Thymus (tissue), 11 donors: ENCODE measurements at regions not wholly inside any gene's neighbourhood (a gene's known extent, or its start where the extent isn't known, plus 50 kb on each side); places are given as distances from the start of the nearest gene placed in this dataset.

ENCODE experiments used
- DNase-seq, 9 donors: peaks; one replicate each; pipeline ENCODE4 v3.0.0-alpha.2; 2013; ENCODE audit warnings: low spot score in 9 of 9, low read depth in 6 of 9, missing footprints in 1 of 9
- H3K27ac ChIP-seq, 2 donors: one replicate each; pipeline ENCODE4 v1.5.1; 2013; ENCODE audit warnings: control low read depth in 1 of 2, low read depth in 1 of 2, low read length in 1 of 2, mild to moderate bottlenecking in 1 of 2, moderate library complexity in 1 of 2
- H3K27me3 ChIP-seq, 2 donors: one replicate each; pipeline ENCODE4 v1.5.1; 2013; ENCODE audit warnings: low read length in 1 of 2; ENCODE audit not compliant: control insufficient read depth in 2 of 2, insufficient read depth in 1 of 2
- H3K36me3 ChIP-seq, 2 donors: one replicate each; pipeline ENCODE4 v1.5.1; 2013; ENCODE audit warnings: low read length in 1 of 2, mild to moderate bottlenecking in 1 of 2, moderate library complexity in 1 of 2; ENCODE audit not compliant: control insufficient read depth in 2 of 2, insufficient read depth in 2 of 2
- H3K4me1 ChIP-seq, 2 donors: one replicate each; pipeline ENCODE4 v1.5.1; 2013; ENCODE audit warnings: low read length in 2 of 2; ENCODE audit not compliant: control insufficient read depth in 2 of 2, insufficient read depth in 2 of 2
- H3K4me3 ChIP-seq, 2 donors: one replicate each; pipeline ENCODE4 v1.5.1; 2013; ENCODE audit warnings: low read length in 2 of 2, control low read depth in 1 of 2, mild to moderate bottlenecking in 1 of 2
- H3K9me3 ChIP-seq, 2 donors: one replicate each; pipeline ENCODE4 v1.5.1; 2013; ENCODE audit warnings: low read length in 1 of 2, mild to moderate bottlenecking in 1 of 2; ENCODE audit not compliant: control insufficient read depth in 2 of 2, insufficient read depth in 1 of 2
- WGBS: extraction: QIAGEN DNeasy Blood & Tissue Kit; methylation state at CpG from one replicate; pipeline ENCODE4 v1.1.7; 2013; 5-methylcytosine and 5-hydroxymethylcytosine counted together
- donor health status: healthy.

- H3K9me3 ChIP-seq: no peaks in the 10 kb centered on the region
- no peak overlapping the region for H3K27ac ChIP-seq
- no peaks in the 10 kb centered on the region for H3K36me3 ChIP-seq
- H3K4me1 ChIP-seq: no peaks in the 10 kb centered on the region
- no peak for DNase-seq
- no peak overlapping the region for H3K4me3 ChIP-seq
- H3K27me3 ChIP-seq: no peaks in the 10 kb centered on the region
- 84% methylated on average over 1 of the region's 1 CpG for WGBS
Measured at GRCh38 chr4:148514041-148514440, 71.8 kb upstream of the NR3C2 start.

DNA sequence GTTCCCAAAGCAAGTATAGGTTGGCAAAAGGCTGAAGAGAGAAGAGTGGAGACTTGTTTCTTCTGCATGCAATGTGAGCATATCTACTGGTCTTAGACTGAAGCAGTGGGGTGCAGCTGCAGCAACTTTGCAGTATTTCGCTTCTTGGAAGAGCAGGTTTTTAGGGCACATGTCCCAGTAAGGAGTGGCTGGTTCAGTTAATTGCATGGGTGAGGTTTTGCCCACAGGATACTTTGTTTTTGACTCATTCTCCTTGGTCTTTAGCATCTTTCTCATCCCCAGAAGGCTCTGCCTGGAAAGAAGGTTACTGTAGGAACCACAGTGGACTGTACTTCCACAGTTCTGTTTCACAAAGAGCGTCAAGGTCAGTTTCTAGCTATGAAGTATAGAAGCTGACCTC, 68.0 kb upstream of the NR3C2 start:
- Histone ChIP-seq H3K27ac (no peak overlapping the region), H3K36me3 (no peaks in the 10 kb centered on the region), H3K4me3 (no peak overlapping the region), H3K4me1 (no peaks in the 10 kb centered on the region), H3K9me3 (no peaks in the 10 kb centered on the region), H3K27me3 (no peaks in the 10 kb centered on the region)
- WGBS: 96% methylated on average over 2 of the region's 2 CpGs
- DNase-seq: no peak

- H3K27me3 ChIP-seq: no peaks in the 10 kb centered on the region
- WGBS: 88% methylated on average over 1 of the region's 1 CpG
Measured at GRCh38 chr4:148503681-148504080, 61.5 kb upstream of the NR3C2 start.

GRCh38 chr4:148497258-148497657, 55.0 kb upstream of the NR3C2 start:
- Histone ChIP-seq H3K4me1 (no peaks in the 10 kb centered on the region), H3K9me3 (peaks cover 0 to 4% of the 10 kb centered on the region in 2 donors), H3K27ac (no peak overlapping the region), H3K27me3 (no peaks in the 10 kb centered on the region), H3K4me3 (no peak overlapping the region), H3K36me3 (no peaks in the 10 kb centered on the region)
- 91% methylated on average over 2 of the region's 2 CpGs for WGBS
- DNase-seq: no peak

More at GRCh38 chr4:148503681-148504080, 61.5 kb upstream of the NR3C2 start:
- Histone ChIP-seq H3K4me3 (no peak overlapping the region), H3K4me1 (no peaks in the 10 kb centered on the region), H3K27ac (no peak overlapping the region), H3K36me3 (no peaks in the 10 kb centered on the region), H3K9me3 (peaks cover 0 to 15% of the 10 kb centered on the region in 2 donors)
- DNase-seq: no peak

DNA sequence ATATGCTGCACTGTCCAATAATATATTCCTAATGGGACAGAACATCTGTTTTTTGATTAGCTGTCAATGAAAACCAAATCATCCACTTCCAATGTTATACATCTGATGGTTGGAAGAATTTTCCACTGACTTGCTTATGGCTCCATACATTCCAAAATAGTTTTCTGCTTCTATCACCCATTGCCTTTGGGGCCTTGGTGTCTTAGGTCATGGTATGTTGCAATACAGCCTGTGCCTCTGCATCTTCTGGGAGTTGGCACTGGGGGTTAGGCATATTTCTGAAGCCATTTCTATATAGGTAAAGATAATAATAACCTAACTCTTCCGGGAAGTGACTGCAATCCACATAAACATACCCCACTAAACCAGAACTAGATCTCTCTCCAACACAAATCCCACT, 53.2 kb upstream of the NR3C2 start:
- no peaks in the 10 kb centered on the region for H3K4me1 ChIP-seq
- H3K27me3 ChIP-seq: no peaks in the 10 kb centered on the region
- H3K9me3 ChIP-seq: no peaks in the 10 kb centered on the region
- H3K36me3 ChIP-seq: no peaks in the 10 kb centered on the region
- no peak for DNase-seq
- H3K4me3 ChIP-seq: no peak overlapping the region
- H3K27ac ChIP-seq: no peak overlapping the region
- 100% methylated on average over 1 of the region's 1 CpG for WGBS
